HG03354 (cell line): ENCODE measurements at regions not wholly inside any gene's neighbourhood (a gene's known extent, or its start where the extent isn't known, plus 50 kb on each side); places are given as distances from the start of the nearest gene placed in this dataset.

ENCODE experiments used
- ATAC-seq: cut with Tn5 transposase; IDR thresholded peaks from one replicate; pipeline ENCODE4 v1.9.1; 2021; ENCODE audit warnings: mild to moderate bottlenecking; ENCODE audit not compliant: unreplicated experiment, poor library complexity, severe bottlenecking

- ATAC-seq: no peak
These were observed 966.8 kb downstream of the NSUN3 start for GRCh38 chr3:95029644-95030043.

GRCh38 chr3:95036526-95037021 lies 973.7 kb downstream of the NSUN3 start:
- ATAC-seq: no peak

GRCh38 chr3:95037097-95037496 lies 974.2 kb downstream of the NSUN3 start:
- ATAC-seq: no peak

- ATAC-seq: no peak
These were observed 975.1 kb downstream of the NSUN3 start for GRCh38 chr3:95037927-95038326.

GRCh38 chr3:95044101-95044500 lies 981.2 kb downstream of the NSUN3 start:
- ATAC-seq: no peak

GRCh38 chr3:95048564-95048963 lies 985.7 kb downstream of the NSUN3 start:
- ATAC-seq: no peak

GRCh38 chr3:95049841-95050240 lies 987.0 kb downstream of the NSUN3 start:
- ATAC-seq: no peak

GRCh38 chr3:95055288-95055687 lies 992.4 kb downstream of the NSUN3 start:
- no peak for ATAC-seq

GRCh38 chr3:95082191-95082590 lies 1019.3 kb downstream of the NSUN3 start:
- no peak for ATAC-seq

GRCh38 chr3:95084738-95085137 lies 1021.9 kb downstream of the NSUN3 start:
- no peak for ATAC-seq

GRCh38 chr3:95088464-95088863 lies 1025.6 kb downstream of the NSUN3 start:
- no peak for ATAC-seq

- ATAC-seq: no peak
These were observed 1034.6 kb downstream of the NSUN3 start for GRCh38 chr3:95097493-95097892.

GRCh38 chr3:95120921-95121320 lies 1058.1 kb downstream of the NSUN3 start:
- no peak for ATAC-seq

- no peak for ATAC-seq
These were observed 1060.2 kb downstream of the NSUN3 start for GRCh38 chr3:95123104-95123503.

- no peak for ATAC-seq
These were observed 1072.0 kb downstream of the NSUN3 start for GRCh38 chr3:95134693-95135413.

- ATAC-seq: no peak
These were observed 1085.2 kb downstream of the NSUN3 start for GRCh38 chr3:95148107-95148506.

- no peak for ATAC-seq
These were observed 1088.7 kb downstream of the NSUN3 start for GRCh38 chr3:95151590-95151989.

GRCh38 chr3:95154766-95155165 lies 1091.9 kb downstream of the NSUN3 start:
- ATAC-seq: no peak

GRCh38 chr3:95162794-95163193 lies 1099.9 kb downstream of the NSUN3 start:
- ATAC-seq: no peak

- ATAC-seq: no peak
These were observed 1104.9 kb downstream of the NSUN3 start for GRCh38 chr3:95167748-95168147.

- ATAC-seq: no peak
These were observed 1105.7 kb downstream of the NSUN3 start for GRCh38 chr3:95168526-95168925.
